IMR-90 (cell line): ENCODE measurements at regions not wholly inside any gene's neighbourhood (a gene's known extent, or its start where the extent isn't known, plus 50 kb on each side); places are given as distances from the start of the nearest gene placed in this dataset.

ENCODE experiments used
- ATAC-seq: fragments of 200-7000 bp; cut with Tn5 transposase; 2 replicates; pipeline ENCODE4 v1.9.1; 2020; ENCODE audit warnings: low read depth, mild to moderate bottlenecking, moderate library complexity
- BruUV-seq: library from RNA; stranded (reverse); fragments of 400-500 nt; replicated peaks from 2 replicates; lab custom pipeline; 2021; lab: Mats Ljungman, UMichigan
- CTCF ChIA-PET: fragments of 300-600 bp; formaldehyde crosslinking; extraction: SDS; loops from one replicate; lab custom pipeline; 2021; ENCODE audit warnings: antibody characterized with exemption; lab: Yijun Ruan, JAX
- POLR2A ChIA-PET: fragments of 300-600 bp; sonication (Branson Sonifier 250); formaldehyde crosslinking; loops from one replicate; lab custom pipeline; 2022; ENCODE audit warnings: antibody characterized with exemption; ENCODE audit not compliant: unreplicated experiment; lab: Charles Lee
- DNase-seq: peaks from one replicate; pipeline ENCODE4 v3.0.0; 2013
- H2AFZ ChIP-seq: replicated peaks from 2 replicates; pipeline ENCODE3; 2013; ENCODE audit warnings: low read length, mild to moderate bottlenecking; ENCODE audit not compliant: poor library complexity
- H2AK5ac ChIP-seq: 2 replicates; pipeline ENCODE4 v1.6.1; 2013; ENCODE audit warnings: low read depth, low read length, inconsistent platforms
- H2AK9ac ChIP-seq: replicated peaks from 2 replicates; pipeline ENCODE3; 2013; ENCODE audit warnings: mild to moderate bottlenecking, low read depth, low read length, moderate library complexity; ENCODE audit not compliant: poor library complexity
- H2BK120ac ChIP-seq: 2 replicates; pipeline ENCODE4 v1.6.1; 2013; ENCODE audit warnings: low read depth, low read length, inconsistent platforms
- H2BK15ac ChIP-seq: 3 replicates; pipeline ENCODE4 v1.6.1; 2013; ENCODE audit warnings: low read depth, low read length, inconsistent platforms
- H2BK20ac ChIP-seq: 2 replicates; pipeline ENCODE4 v1.6.1; 2013; ENCODE audit warnings: low read depth, mild to moderate bottlenecking, inconsistent platforms, low read length, moderate library complexity
- H2BK5ac ChIP-seq: 2 replicates; pipeline ENCODE4 v1.6.1; 2013; ENCODE audit warnings: mild to moderate bottlenecking, low read depth, low read length, inconsistent platforms; ENCODE audit not compliant: poor library complexity, severe bottlenecking
- H3K14ac ChIP-seq: replicated peaks from 2 replicates; pipeline ENCODE4 v1.6.1; 2013; ENCODE audit warnings: low read depth, low read length, inconsistent platforms
- H3K18ac ChIP-seq: 2 replicates; pipeline ENCODE4 v1.6.1; 2013; ENCODE audit warnings: low read depth, low read length, control low read depth
- H3K23ac ChIP-seq: 2 replicates; pipeline ENCODE4 v1.6.1; 2013; ENCODE audit warnings: low read depth, low read length, inconsistent platforms
- H3K27ac ChIP-seq: 2 replicates; pipeline ENCODE4 v1.5.1; 2013; ENCODE audit warnings: mild to moderate bottlenecking, control low read depth, low read length; ENCODE audit not compliant: insufficient read depth
- H3K27me3 ChIP-seq: 2 replicates; pipeline ENCODE4 v1.6.1; 2013; ENCODE audit warnings: low read length; ENCODE audit not compliant: control insufficient read depth, insufficient read depth
- H3K36me3 ChIP-seq: 2 replicates; pipeline ENCODE4 v1.6.1; 2013; ENCODE audit warnings: low read length, mixed read lengths; ENCODE audit not compliant: control insufficient read depth, insufficient read depth
- H3K4ac ChIP-seq: 2 replicates; pipeline ENCODE4 v1.6.1; 2013; ENCODE audit warnings: low read depth, low read length, inconsistent platforms
- H3K4me1 ChIP-seq: 2 replicates; pipeline ENCODE4 v1.6.1; 2013; ENCODE audit warnings: low read length, mixed read lengths; ENCODE audit not compliant: control insufficient read depth, insufficient read depth
- H3K4me2 ChIP-seq: 2 replicates; pipeline ENCODE4 v1.6.1; 2013; ENCODE audit warnings: low read depth, mild to moderate bottlenecking, control low read depth, low read length, moderate library complexity
- H3K4me3 ChIP-seq: 2 replicates; pipeline ENCODE4 v1.5.1; 2013; ENCODE audit warnings: low read depth, mild to moderate bottlenecking, control low read depth, low read length, moderate library complexity; ENCODE audit not compliant: insufficient read depth
- H3K56ac ChIP-seq: 2 replicates; pipeline ENCODE4 v1.6.1; 2013; ENCODE audit warnings: low read length, inconsistent platforms; ENCODE audit not compliant: insufficient read depth; ENCODE audit errors: extremely low read depth
- H3K79me1 ChIP-seq, 2 experiments: 2 replicates each; pipeline ENCODE4 v1.6.1; 2013; ENCODE audit warnings: low read length in 2 of 2, inconsistent platforms in 1 of 2, low read depth in 1 of 2
- H3K9ac ChIP-seq: 2 replicates; pipeline ENCODE4 v1.6.1; 2013; ENCODE audit warnings: low read depth, low read length, control low read depth
- H3K9me1 ChIP-seq: 2 replicates; pipeline ENCODE4 v1.6.1; 2013; ENCODE audit warnings: low read length, inconsistent platforms; ENCODE audit not compliant: insufficient read depth
- H3K9me3 ChIP-seq: 2 replicates; pipeline ENCODE4 v1.6.1; 2013; ENCODE audit warnings: low read length; ENCODE audit not compliant: control insufficient read depth, insufficient read depth
- H4K20me1 ChIP-seq: 2 replicates; pipeline ENCODE4 v1.6.1; 2013; ENCODE audit warnings: low read length, inconsistent platforms; ENCODE audit not compliant: insufficient read depth
- H4K5ac ChIP-seq: 2 replicates; pipeline ENCODE4 v1.6.1; 2013; ENCODE audit warnings: mild to moderate bottlenecking, low read depth, low read length, control low read depth
- H4K8ac ChIP-seq, 2 experiments: 2 replicates each; pipeline ENCODE4 v1.6.1; 2013; ENCODE audit warnings: low read depth in 2 of 2, low read length in 2 of 2, control low read depth in 1 of 2, inconsistent platforms in 1 of 2
- H4K91ac ChIP-seq: 2 replicates; pipeline ENCODE4 v1.6.1; 2013; ENCODE audit warnings: low read depth, low read length, inconsistent platforms; ENCODE audit not compliant: insufficient read depth
- CEBPB ChIP-seq: IDR thresholded peaks from 2 replicates; pipeline ENCODE4 v1.6.1; 2012; ENCODE audit warnings: low read depth, low read length, improper control_type of control experiment
- CHD1 ChIP-seq: IDR thresholded peaks from 2 replicates; pipeline ENCODE4 v1.6.1; 2012; ENCODE audit warnings: low read depth, low read length, improper control_type of control experiment
- MAZ ChIP-seq: IDR thresholded peaks from 2 replicates; pipeline ENCODE4 v1.6.1; 2012; ENCODE audit warnings: low read depth, mild to moderate bottlenecking, low read length, improper control_type of control experiment, moderate library complexity, borderline replicate concordance
- MXI1 ChIP-seq: IDR thresholded peaks from 2 replicates; pipeline ENCODE4 v1.6.1; 2012; ENCODE audit warnings: low read depth, mild to moderate bottlenecking, low read length, moderate library complexity, borderline replicate concordance
- RCOR1 ChIP-seq: IDR thresholded peaks from 2 replicates; pipeline ENCODE4 v1.6.1; 2012; ENCODE audit warnings: mild to moderate bottlenecking, low read length, improper control_type of control experiment; ENCODE audit not compliant: insufficient replicate concordance
- RFX5 ChIP-seq: IDR thresholded peaks from 2 replicates; pipeline ENCODE4 v1.8.0; 2012; ENCODE audit warnings: low read depth, mild to moderate bottlenecking, low read length, moderate library complexity
- WGBS, 2 experiments: methylation state at CpG; one replicate each; pipeline versions ENCODE4 v1.1.5 to v1.1.7; 2013; ENCODE audit warnings: missing lambda C conversion rate in 2 of 2; ENCODE audit not compliant: insufficient read length in 1 of 2; ENCODE audit errors: extremely low coverage in 2 of 2; 5-methylcytosine and 5-hydroxymethylcytosine counted together
- dilution Hi-C: fragments of 300-500 bp; cut with HindIII; formaldehyde crosslinking; loops from one replicate; pipeline ENCODE4 v1.14.3; 2018; ENCODE audit warnings: low sequenced_read_pairs; ENCODE audit not compliant: unreplicated experiment
- in situ Hi-C: fragments of 300-500 bp; cut with MboI; formaldehyde crosslinking; loops from 3 replicates; pipeline ENCODE4 v1.14.3; 2019; ENCODE audit warnings: low sequenced_read_pairs, inconsistent platforms, mixed read lengths
- intact Hi-C: fragments of 100-400 bp; cut with micrococcal nuclease; formaldehyde crosslinking; loops from 2 replicates; pipeline ENCODE4 v1.10.0; 2022

DNA sequence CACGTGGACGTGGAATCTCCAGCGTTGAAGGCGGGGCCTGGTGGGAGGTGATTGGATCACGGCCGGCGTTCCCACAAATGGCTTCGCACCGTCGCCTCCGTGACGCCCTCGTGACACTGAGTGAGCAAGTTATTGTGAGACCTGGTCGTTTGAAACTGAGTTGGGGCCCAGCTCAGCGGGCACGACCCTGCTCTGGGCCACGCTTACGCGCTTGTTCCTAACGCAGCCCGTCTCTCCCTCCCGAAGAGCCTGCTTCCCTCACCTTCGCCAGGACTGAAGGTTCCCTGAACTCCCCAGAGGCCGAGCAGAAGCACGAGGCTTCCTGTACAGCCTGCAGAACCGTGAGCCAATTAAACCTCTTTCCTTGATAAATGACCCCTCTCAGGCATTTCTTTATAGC, 121.8 kb downstream of the RTP5 start:
- POLR2A ChIA-PET, result no interaction called here
- Histone ChIP-seq H3K14ac (no peak overlapping the region), H3K56ac (no peak overlapping the region), H3K4me3 (no peak overlapping the region), H4K91ac (no peak overlapping the region), H4K8ac (no peak overlapping the region), H3K27me3 (peaks cover 13% of the 10 kb centered on the region), H2AFZ (no peak overlapping the region), H3K4ac (no peak overlapping the region), H4K20me1 (no peaks in the 10 kb centered on the region), H3K9me3 (peaks cover 14% of the 10 kb centered on the region), H2BK20ac (no peak overlapping the region), H3K36me3 (no peaks in the 10 kb centered on the region), H3K4me1 (no peaks in the 10 kb centered on the region), H2AK9ac (no peak overlapping the region), H2BK5ac (no peak overlapping the region), H2AK5ac (no peak overlapping the region), H4K5ac (no peak overlapping the region), H2BK15ac (no peak overlapping the region), H2BK120ac (no peak overlapping the region), H3K9ac (no peak overlapping the region), H3K79me1 (no peaks in the 10 kb centered on the region), H3K27ac (no peak overlapping the region), H3K23ac (no peak overlapping the region), H3K18ac (no peak overlapping the region), H3K4me2 (no peak overlapping the region), H3K9me1 (no peaks in the 10 kb centered on the region)
- TF ChIP-seq CEBPB, result no peak
- TF ChIP-seq RCOR1, result no peak
- TF ChIP-seq MAZ, result no peak
- TF ChIP-seq MXI1, result no peak
- TF ChIP-seq RFX5, result no peak
- no peak for TF ChIP-seq CHD1
- 88% methylated on average over 22 of the region's 26 CpGs; no CpG with 5 or more reads in 1 of the 2 experiments for WGBS, 2 experiments
- dilution Hi-C loops, result no loop called here
- BruUV-seq, result no TSS peak
- ATAC-seq (no peak), DNase-seq (no peak)
- CTCF ChIA-PET, result no interaction called here
- in situ Hi-C loops, result no loop called here
- intact Hi-C loops, result no loop called here
